Neuronal stem cell (in vitro differentiated cells): ENCODE measurements at regions not wholly inside any gene's neighbourhood (a gene's known extent, or its start where the extent isn't known, plus 50 kb on each side); places are given as distances from the start of the nearest gene placed in this dataset.
A peak's percentile ranks its signal among the peaks of the same experiment; 100 is the strongest.

Experiments used
- DNase-seq: peaks from one replicate; pipeline ENCODE4 v3.0.0-alpha.2; 2013; ENCODE audit warnings: low spot score
- H2AFZ ChIP-seq: one replicate; pipeline ENCODE4 v1.6.1; 2013; ENCODE audit warnings: mild to moderate bottlenecking, low read length, inconsistent platforms
- H2AK5ac ChIP-seq: 2 replicates; pipeline ENCODE4 v1.6.1; 2013; ENCODE audit warnings: low read depth, mild to moderate bottlenecking, inconsistent platforms, low read length, moderate library complexity, mixed read lengths
- H2BK120ac ChIP-seq: 2 replicates; pipeline ENCODE4 v1.6.1; 2013; ENCODE audit warnings: low read depth, mild to moderate bottlenecking, inconsistent platforms, low read length, moderate library complexity, mixed read lengths
- H2BK12ac ChIP-seq: one replicate; pipeline ENCODE4 v1.6.1; 2013; ENCODE audit warnings: low read length, inconsistent platforms
- H2BK15ac ChIP-seq: 2 replicates; pipeline ENCODE4 v1.6.1; 2013; ENCODE audit warnings: mild to moderate bottlenecking, low read length, inconsistent platforms, mixed read lengths
- H2BK5ac ChIP-seq: one replicate; pipeline ENCODE4 v1.6.1; 2013; ENCODE audit warnings: inconsistent platforms, mild to moderate bottlenecking, low read length, moderate library complexity
- H3K14ac ChIP-seq: one replicate; pipeline ENCODE4 v1.6.1; 2013; ENCODE audit warnings: low read length, inconsistent platforms
- H3K18ac ChIP-seq: 2 replicates; pipeline ENCODE4 v1.6.1; 2013; ENCODE audit warnings: low read length, inconsistent platforms
- H3K23ac ChIP-seq: 2 replicates; pipeline ENCODE4 v1.6.1; 2013; ENCODE audit warnings: low read depth, mild to moderate bottlenecking, mixed read lengths, low read length, inconsistent platforms; ENCODE audit not compliant: poor library complexity
- H3K27ac ChIP-seq: replicated peaks from 3 replicates; pipeline ENCODE4 v1.5.1; 2013; ENCODE audit warnings: low read length, inconsistent platforms
- H3K27me3 ChIP-seq, 3 experiments: 2 replicates each; pipeline ENCODE4 v1.6.1; 2013; ENCODE audit warnings: low read length in 3 of 3, mild to moderate bottlenecking in 2 of 3, inconsistent platforms in 1 of 3, low read depth in 1 of 3, mixed read lengths in 1 of 3, moderate library complexity in 1 of 3; ENCODE audit not compliant: control insufficient read depth in 3 of 3, insufficient read depth in 3 of 3
- H3K36me3 ChIP-seq, 2 donors: replicated peaks in 1 of 2; 2 replicates each; pipeline ENCODE4 v1.6.1; 2013; ENCODE audit warnings: low read length in 2 of 2; ENCODE audit not compliant: control insufficient read depth in 2 of 2, insufficient read depth in 2 of 2
- H3K4ac ChIP-seq: 2 replicates; pipeline ENCODE4 v1.6.1; 2013; ENCODE audit warnings: inconsistent platforms, mild to moderate bottlenecking, low read length, moderate library complexity
- H3K4me1 ChIP-seq, 2 donors: 1 replicate in 1 of 2; 2 replicates in 1 of 2; pipeline ENCODE4 v1.6.1; 2013; ENCODE audit warnings: low read length in 2 of 2, low read depth in 1 of 2; ENCODE audit not compliant: control insufficient read depth in 2 of 2, insufficient read depth in 1 of 2
- H3K4me2 ChIP-seq: one replicate; pipeline ENCODE4 v1.6.1; 2013; ENCODE audit warnings: mild to moderate bottlenecking, low read length, inconsistent platforms; ENCODE audit not compliant: insufficient read depth, poor library complexity, severe bottlenecking
- H3K4me3 ChIP-seq, 2 donors: 2 replicates each; pipeline ENCODE4 v1.5.1; 2013; ENCODE audit warnings: low read length in 2 of 2, mild to moderate bottlenecking in 2 of 2, inconsistent platforms in 1 of 2, moderate library complexity in 1 of 2
- H3K79me1 ChIP-seq: one replicate; pipeline ENCODE4 v1.6.1; 2013; ENCODE audit warnings: low read depth, mild to moderate bottlenecking, inconsistent platforms, low read length, moderate library complexity
- H3K9ac ChIP-seq: one replicate; pipeline ENCODE4 v1.6.1; 2013; ENCODE audit warnings: mild to moderate bottlenecking, low read depth, low read length, inconsistent platforms; ENCODE audit not compliant: poor library complexity
- H3K9me3 ChIP-seq, 2 donors: replicated peaks in 1 of 2; 2 replicates each; pipeline versions ENCODE3 to v1.6.1; 2013; ENCODE audit warnings: low read length in 2 of 2, mild to moderate bottlenecking in 2 of 2, inconsistent platforms in 1 of 2, low read depth in 1 of 2, mixed read lengths in 1 of 2, moderate library complexity in 1 of 2; ENCODE audit not compliant: control insufficient read depth in 2 of 2, insufficient read depth in 1 of 2
- H4K8ac ChIP-seq: one replicate; pipeline ENCODE4 v1.6.1; 2013; ENCODE audit warnings: low read depth, mild to moderate bottlenecking, inconsistent platforms, low read length, moderate library complexity
- H4K91ac ChIP-seq: one replicate; pipeline ENCODE4 v1.6.1; 2013; ENCODE audit warnings: low read length, low read depth, mild to moderate bottlenecking, inconsistent platforms; ENCODE audit not compliant: poor library complexity
- WGBS, 2 donors: extraction: QIAGEN DNeasy Blood & Tissue Kit; methylation state at CpG; one replicate each; pipeline ENCODE4 v1.1.7; 2013; ENCODE audit warnings: missing lambda C conversion rate in 2 of 2, mixed read lengths in 1 of 2; ENCODE audit not compliant: insufficient read length in 2 of 2, insufficient replicate concordance in 1 of 2; ENCODE audit errors: extremely low coverage in 2 of 2; 5-methylcytosine and 5-hydroxymethylcytosine counted together

GRCh38 chr18:7466190-7466589 lies 100.9 kb upstream of the PTPRM start:
- Histone ChIP-seq H3K36me3 (no peaks in the 10 kb centered on the region), H3K27me3 (peaks cover 0 to 16% (median 0%) of the 10 kb centered on the region in 3 experiments), H2AK5ac (no peak overlapping the region), H3K14ac (no peak overlapping the region), H3K9me3 (no peaks in the 10 kb centered on the region), H4K91ac (no peak overlapping the region), H2BK15ac (no peak overlapping the region), H3K23ac (no peak overlapping the region), H3K18ac (no peak overlapping the region), H2AFZ (no peak overlapping the region), H4K8ac (no peak overlapping the region), H3K27ac (no peak overlapping the region), H2BK5ac (no peak overlapping the region), H3K4me1 (no peaks in the 10 kb centered on the region), H2BK12ac (no peak overlapping the region), H3K4ac (no peak overlapping the region), H3K4me3 (no peak overlapping the region), H2BK120ac (no peak overlapping the region), H3K4me2 (no peak overlapping the region), H3K79me1 (no peaks in the 10 kb centered on the region), H3K9ac (no peak overlapping the region)
- no peak for DNase-seq
- WGBS, 2 donors: no CpG with 5 or more reads among the region's 5 CpGs

DNA sequence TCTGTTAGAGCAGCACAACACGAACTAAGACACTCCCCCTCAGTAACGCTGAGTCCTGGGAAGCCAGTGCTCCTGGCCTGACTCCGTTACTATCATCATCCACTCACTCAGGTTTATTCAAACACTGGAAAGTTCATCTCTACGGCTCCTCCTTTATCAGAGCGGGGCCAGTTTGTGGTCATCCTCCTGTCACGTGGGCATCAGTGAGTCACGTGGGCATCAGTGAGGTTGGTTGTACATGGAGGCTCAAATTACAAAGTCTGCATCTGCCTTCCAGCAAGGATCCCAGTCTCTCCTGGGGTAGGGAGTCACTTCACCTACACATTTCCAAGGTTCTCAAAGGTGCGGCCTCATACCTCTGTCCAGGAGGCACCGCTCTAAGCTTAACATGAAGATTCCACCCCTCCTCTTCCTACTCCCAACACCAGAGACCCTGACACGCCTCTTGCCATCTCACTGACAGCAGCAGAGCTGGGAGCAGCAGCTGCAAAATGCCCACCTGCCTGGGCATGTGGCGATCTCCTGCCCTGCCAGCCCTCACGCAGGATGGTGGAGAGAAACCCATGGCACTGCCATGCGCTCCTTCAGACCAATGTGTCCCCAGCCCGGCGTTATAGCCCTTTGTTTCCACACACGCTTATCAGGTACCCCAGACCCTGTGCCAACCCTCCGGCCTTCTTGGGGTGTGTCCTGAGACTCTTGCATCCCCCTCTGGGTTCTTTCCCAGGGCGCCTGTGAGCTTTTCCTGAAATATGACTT lies 99.2 kb upstream of the PTPRM start:
- H3K9ac ChIP-seq: no peak overlapping the region
- no peak overlapping the region for H2BK15ac ChIP-seq
- H3K18ac ChIP-seq: peak overlapping the region; percentile 50
- H4K8ac ChIP-seq: no peak overlapping the region
- no peak for DNase-seq
- H2BK12ac ChIP-seq: no peak overlapping the region
- H3K27ac ChIP-seq: no peak overlapping the region
- H3K23ac ChIP-seq: no peak overlapping the region
- WGBS, 2 donors: no CpG with 5 or more reads among the region's 18 CpGs
- no peak overlapping the region for H4K91ac ChIP-seq
- no peak overlapping the region for H3K4me3 ChIP-seq
- H2AK5ac ChIP-seq: no peak overlapping the region
- H3K4ac ChIP-seq: no peak overlapping the region
- no peak overlapping the region for H3K4me2 ChIP-seq
- H2BK5ac ChIP-seq: no peak overlapping the region
- H2AFZ ChIP-seq: peak overlapping the region; percentile 6
- no peak overlapping the region for H2BK120ac ChIP-seq
- peaks cover 0 to 8% (median 0%) of the 10 kb centered on the region in 3 experiments for H3K27me3 ChIP-seq
- H3K36me3 ChIP-seq: no peaks in the 10 kb centered on the region
- H3K9me3 ChIP-seq: no peaks in the 10 kb centered on the region
- H3K14ac ChIP-seq: no peak overlapping the region
- no peaks in the 10 kb centered on the region for H3K79me1 ChIP-seq
- H3K4me1 ChIP-seq: no peaks in the 10 kb centered on the region

GRCh38 chr18:7470101-7470500 lies 97.0 kb upstream of the PTPRM start:
- no peak overlapping the region for H4K8ac ChIP-seq
- H3K27ac ChIP-seq: no peak overlapping the region
- H2BK120ac ChIP-seq: no peak overlapping the region
- H3K4me3 ChIP-seq: no peak overlapping the region
- H3K36me3 ChIP-seq: no peaks in the 10 kb centered on the region
- no peak overlapping the region for H3K4me2 ChIP-seq
- H3K18ac ChIP-seq: no peak overlapping the region
- no peak overlapping the region for H2AFZ ChIP-seq
- no peak overlapping the region for H2BK5ac ChIP-seq
- H3K9me3 ChIP-seq: no peaks in the 10 kb centered on the region
- no peak overlapping the region for H3K9ac ChIP-seq
- H3K23ac ChIP-seq: no peak overlapping the region
- H2AK5ac ChIP-seq: no peak overlapping the region
- H3K4ac ChIP-seq: no peak overlapping the region
- H3K27me3 ChIP-seq: peaks cover 0 to 8% (median 0%) of the 10 kb centered on the region in 3 experiments
- no CpG with 5 or more reads among the region's 5 CpGs for WGBS, 2 donors
- H3K4me1 ChIP-seq: no peaks in the 10 kb centered on the region
- H3K79me1 ChIP-seq: no peaks in the 10 kb centered on the region
- no peak overlapping the region for H2BK12ac ChIP-seq
- no peak overlapping the region for H3K14ac ChIP-seq
- DNase-seq: no peak
- no peak overlapping the region for H4K91ac ChIP-seq
- no peak overlapping the region for H2BK15ac ChIP-seq

DNA sequence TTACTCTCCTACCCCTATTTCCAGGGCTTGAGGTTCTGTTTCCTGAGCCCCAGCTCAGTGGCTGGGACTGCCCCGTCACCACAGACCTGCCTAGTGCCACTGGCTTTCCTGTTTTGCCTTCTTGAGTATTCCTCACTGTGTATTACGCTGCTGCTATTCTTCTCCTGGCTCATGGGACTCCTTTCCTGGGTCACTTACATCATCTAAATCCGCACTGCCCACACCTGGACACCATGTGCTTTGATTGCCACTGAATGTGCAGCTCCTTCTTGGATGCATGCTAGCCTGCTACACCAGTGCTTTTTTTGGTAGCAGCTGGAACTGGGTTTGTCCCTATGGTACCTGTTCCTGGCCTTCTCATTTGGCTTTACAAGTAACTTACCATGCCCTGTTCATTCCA lies 96.6 kb upstream of the PTPRM start:
- Histone ChIP-seq H3K14ac (no peak overlapping the region), H2AFZ (no peak overlapping the region), H2BK5ac (no peak overlapping the region), H3K9ac (no peak overlapping the region), H3K18ac (no peak overlapping the region), H4K91ac (no peak overlapping the region), H3K4me1 (no peaks in the 10 kb centered on the region), H3K4me2 (no peak overlapping the region), H2AK5ac (no peak overlapping the region), H2BK15ac (no peak overlapping the region), H2BK12ac (no peak overlapping the region), H2BK120ac (no peak overlapping the region), H3K27me3 (peaks cover 0 to 7% (median 0%) of the 10 kb centered on the region in 3 experiments), H3K36me3 (no peaks in the 10 kb centered on the region), H3K23ac (no peak overlapping the region), H4K8ac (no peak overlapping the region), H3K4ac (no peak overlapping the region), H3K27ac (no peak overlapping the region), H3K4me3 (no peak overlapping the region), H3K9me3 (no peaks in the 10 kb centered on the region), H3K79me1 (no peaks in the 10 kb centered on the region)
- no peak for DNase-seq
- no CpG with 5 or more reads among the region's 3 CpGs for WGBS, 2 donors
